Upper lobe of left lung (tissue), 4 donors: ENCODE measurements at regions not wholly inside any gene's neighbourhood (a gene's known extent, or its start where the extent isn't known, plus 50 kb on each side); places are given as distances from the start of the nearest gene placed in this dataset.

Source experiments
- CTCF ChIP-seq, 6 experiments: fragments of 450-650 bp in 4 of 6; fragments of 200-600 bp in 2 of 6; sonication (generic) in 2 of 6; IDR thresholded peaks; one replicate each; pipeline ENCODE4 v1.5.1; 2016 to 2019; ENCODE audit warnings: antibody characterized with exemption in 6 of 6
- EP300 ChIP-seq, 4 donors: sonication (generic); formaldehyde crosslinking; IDR thresholded peaks; one replicate each; pipeline ENCODE4 v1.5.1; 2017; ENCODE audit warnings: antibody characterized with exemption in 4 of 4, control low read depth in 2 of 4
- POLR2A ChIP-seq, 4 donors: fragments of 450-650 bp; IDR thresholded peaks; one replicate each; pipeline ENCODE4 v1.5.1; 2016 to 2017; ENCODE audit warnings: antibody characterized with exemption in 4 of 4, mild to moderate bottlenecking in 2 of 4
- POLR2AphosphoS5 ChIP-seq, 2 donors: sonication (generic); formaldehyde crosslinking; IDR thresholded peaks; one replicate each; pipeline ENCODE4 v1.5.1; 2017; ENCODE audit warnings: antibody characterized with exemption in 2 of 2

GRCh38 chr20:41848180-41848579 is 230.0 kb upstream of the CHD6 start:
- TF ChIP-seq CTCF (IDR thresholded peaks at IDR 0.05): no peak
- no peak for TF ChIP-seq POLR2A (IDR thresholded peaks at IDR 0.05)
- TF ChIP-seq EP300 (IDR thresholded peaks at IDR 0.05): no peak
- no peak for TF ChIP-seq POLR2AphosphoS5 (IDR thresholded peaks at IDR 0.05)
